ENCODE measurements at regions not wholly inside any gene's neighbourhood (a gene's known extent, or its start where the extent isn't known, plus 50 kb on each side); places are given as distances from the start of the nearest gene placed in this dataset.
"Not testable (repeated sequence)": the region's sequence is repeated elsewhere in the genome, so short reads cannot be mapped to it uniquely, and the experiment has no call there.

DNA sequence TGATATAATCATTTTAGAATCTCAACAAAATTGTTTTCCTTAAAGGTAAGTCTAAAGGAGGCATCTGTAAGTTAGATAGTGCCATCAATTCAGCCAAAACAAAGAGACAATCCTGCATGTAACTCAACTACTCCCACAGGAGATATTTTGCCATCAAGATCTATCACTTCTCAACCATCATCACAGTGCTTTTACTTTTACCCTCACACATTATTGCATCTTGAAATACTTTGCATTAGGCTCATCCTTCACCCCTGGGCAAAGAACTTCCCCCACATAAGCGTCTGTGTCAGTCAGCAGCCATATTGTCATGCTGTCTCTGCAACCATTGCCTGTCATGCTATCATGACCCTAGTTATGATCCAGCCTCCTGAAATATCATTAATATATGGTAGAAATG is 54.9 kb upstream of the NLGN1 start:
- H3K4me1 ChIP-seq (ENCODE audit: control insufficient read depth, insufficient read depth, low read length): no peaks in the 10 kb centered on the region
- no peak overlapping the region for H3K9ac ChIP-seq (ENCODE audit: low read length)
- H3K27me3 ChIP-seq (replicated peaks; ENCODE audit: control insufficient read depth, insufficient read depth, low read length): no peaks in the 10 kb centered on the region
- H3K36me3 ChIP-seq (ENCODE audit: control insufficient read depth, insufficient read depth, low read length, severe bottlenecking): no peaks in the 10 kb centered on the region
- no peak for DNase-seq (ENCODE audit: low read depth)
- H3K9me3 ChIP-seq (ENCODE audit: control insufficient read depth, low read length): no peaks in the 10 kb centered on the region
- no peak overlapping the region for H3K4me3 ChIP-seq (ENCODE audit: low read length)

DNA sequence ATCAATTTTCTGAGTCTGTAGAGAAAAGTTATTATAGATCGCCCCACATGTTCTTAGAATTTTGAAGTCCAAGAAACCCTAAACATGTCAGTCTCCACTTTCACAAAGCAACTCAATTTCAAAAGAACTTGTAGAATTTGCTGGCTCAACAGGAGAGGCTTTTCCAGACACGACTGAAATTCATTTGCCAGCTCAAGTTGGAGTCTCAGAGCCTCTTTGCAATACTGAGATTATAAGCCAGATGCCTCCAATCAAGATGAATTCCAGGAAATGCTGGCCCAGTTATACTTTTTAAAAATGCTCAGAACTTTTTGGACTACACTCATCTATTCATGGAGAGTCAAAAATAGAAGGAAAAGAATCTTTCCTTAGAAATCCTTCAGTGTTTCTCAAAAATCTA is 56.9 kb upstream of the NLGN1 start:
- Histone ChIP-seq H3K36me3 (ENCODE audit: control insufficient read depth, insufficient read depth, low read length, severe bottlenecking) (no peaks in the 10 kb centered on the region), H3K4me3 (ENCODE audit: low read length) (no peak overlapping the region), H3K27me3 (replicated peaks; ENCODE audit: control insufficient read depth, insufficient read depth, low read length) (no peaks in the 10 kb centered on the region), H3K9ac (ENCODE audit: low read length) (no peak overlapping the region), H3K9me3 (ENCODE audit: control insufficient read depth, low read length) (no peaks in the 10 kb centered on the region), H3K4me1 (ENCODE audit: control insufficient read depth, insufficient read depth, low read length) (no peaks in the 10 kb centered on the region)
- no peak for DNase-seq (ENCODE audit: low read depth)

DNA sequence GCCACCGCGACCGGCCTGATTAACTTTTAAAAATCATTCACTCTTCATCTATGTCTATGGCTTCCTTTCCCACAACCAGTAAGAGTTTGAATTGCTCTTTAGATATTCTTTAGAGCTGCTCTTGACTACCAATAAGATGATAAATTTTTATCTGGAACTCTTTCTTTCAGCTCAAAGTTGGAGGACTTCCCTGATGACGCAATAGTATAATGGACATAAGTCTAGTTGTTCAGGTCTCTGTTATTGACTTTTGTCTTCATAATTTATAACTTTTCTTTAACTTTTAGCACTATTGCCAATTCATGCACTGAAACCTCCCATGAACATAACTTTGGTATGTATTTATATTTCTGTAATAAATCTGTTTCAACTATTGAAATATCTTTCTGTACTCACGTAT is 61.3 kb upstream of the NLGN1 start:
- Histone ChIP-seq H3K4me3 (ENCODE audit: low read length) (no peak overlapping the region), H3K27me3 (replicated peaks; ENCODE audit: control insufficient read depth, insufficient read depth, low read length) (no peaks in the 10 kb centered on the region), H3K9me3 (ENCODE audit: control insufficient read depth, low read length) (no peaks in the 10 kb centered on the region), H3K9ac (ENCODE audit: low read length) (no peak overlapping the region), H3K36me3 (ENCODE audit: control insufficient read depth, insufficient read depth, low read length, severe bottlenecking) (no peaks in the 10 kb centered on the region), H3K4me1 (ENCODE audit: control insufficient read depth, insufficient read depth, low read length) (no peaks in the 10 kb centered on the region)
- no peak for DNase-seq (ENCODE audit: low read depth)

DNA sequence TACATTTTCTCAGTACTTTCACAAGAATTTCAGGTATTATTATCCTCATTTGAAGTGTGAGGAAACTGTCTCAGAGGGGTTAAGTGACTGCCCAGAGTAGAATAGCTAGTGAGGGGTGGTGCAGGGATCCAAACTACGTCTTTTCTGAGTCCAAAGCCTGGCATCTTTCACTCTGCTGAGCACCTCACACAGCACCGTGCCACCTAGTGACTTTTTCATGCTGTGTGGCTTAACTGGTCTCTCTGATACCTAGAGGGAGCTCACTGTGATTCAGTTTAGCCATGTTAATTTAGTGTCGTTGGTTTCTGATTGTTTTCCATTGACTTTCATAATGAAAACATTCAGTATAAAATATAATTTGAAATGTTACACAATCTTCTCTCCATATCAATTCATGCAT is 91.4 kb upstream of the NLGN1 start:
- H3K4me3 ChIP-seq (ENCODE audit: low read length): no peak overlapping the region

DNA sequence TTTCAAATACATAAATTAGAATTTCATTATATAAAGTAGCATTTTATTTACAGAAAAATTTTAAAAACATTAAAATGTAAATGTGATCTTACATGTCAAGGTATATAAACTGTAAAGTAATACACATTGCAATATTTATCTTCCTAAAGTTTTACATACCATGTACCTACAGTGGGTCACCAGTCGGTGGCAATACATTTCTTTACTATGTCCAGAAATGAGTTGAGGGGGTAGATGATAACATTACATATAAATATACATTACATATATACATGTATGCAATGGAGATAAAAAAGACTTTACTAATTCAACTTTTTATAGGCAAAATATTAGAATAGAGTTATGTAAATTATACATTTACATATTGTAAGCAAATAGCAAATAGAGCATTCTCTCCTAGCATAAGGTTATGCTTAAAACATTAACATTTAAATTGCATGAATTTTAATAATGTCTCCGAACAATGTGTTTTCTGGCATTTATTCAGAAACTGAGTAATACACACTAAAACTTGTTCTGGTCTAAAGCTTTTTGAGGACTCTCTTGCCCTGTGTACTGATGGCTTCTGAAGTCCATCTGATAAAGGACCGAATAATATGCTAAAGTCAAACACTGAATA is 93.3 kb upstream of the NLGN1 start:
- H3K9me3 ChIP-seq (ENCODE audit: control insufficient read depth, low read length): no peaks in the 10 kb centered on the region
- H3K4me3 ChIP-seq (ENCODE audit: low read length): no peak overlapping the region
- no peaks in the 10 kb centered on the region for H3K36me3 ChIP-seq (ENCODE audit: control insufficient read depth, insufficient read depth, low read length, severe bottlenecking)
- no peaks in the 10 kb centered on the region for H3K4me1 ChIP-seq (ENCODE audit: control insufficient read depth, insufficient read depth, low read length)
- no peaks in the 10 kb centered on the region for H3K27me3 ChIP-seq (replicated peaks; ENCODE audit: control insufficient read depth, insufficient read depth, low read length)
- no peak overlapping the region for H3K9ac ChIP-seq (ENCODE audit: low read length)
- no peak for DNase-seq (ENCODE audit: low read depth)

More for the DNA sequence above, 91.4 kb upstream of the NLGN1 start:
- Histone ChIP-seq H3K9ac (ENCODE audit: low read length) (no peak overlapping the region), H3K36me3 (ENCODE audit: control insufficient read depth, insufficient read depth, low read length, severe bottlenecking) (no peaks in the 10 kb centered on the region), H3K4me1 (ENCODE audit: control insufficient read depth, insufficient read depth, low read length) (no peaks in the 10 kb centered on the region), H3K27me3 (replicated peaks; ENCODE audit: control insufficient read depth, insufficient read depth, low read length) (no peaks in the 10 kb centered on the region), H3K9me3 (ENCODE audit: control insufficient read depth, low read length) (no peaks in the 10 kb centered on the region)
- no peak for DNase-seq (ENCODE audit: low read depth)

DNA sequence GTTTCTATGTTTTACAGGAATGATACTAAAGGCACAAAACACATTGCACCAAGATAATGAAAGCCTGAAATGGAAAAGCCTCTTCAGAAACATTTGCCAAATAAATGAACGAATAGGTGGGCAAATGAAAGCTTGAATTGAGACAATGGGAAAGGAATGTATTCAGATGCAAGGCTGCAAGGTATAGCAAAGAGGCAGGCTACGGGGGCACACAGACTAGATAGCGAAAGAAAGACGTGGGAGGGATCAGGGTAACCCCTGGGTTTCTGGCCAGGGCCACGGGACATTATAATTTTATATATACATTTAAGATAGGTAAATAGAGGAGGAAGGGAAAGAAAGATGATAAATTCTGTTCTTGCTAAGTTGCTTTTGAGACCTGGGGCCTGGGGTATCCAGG is 95.9 kb upstream of the NLGN1 start:
- H3K27me3 ChIP-seq (replicated peaks; ENCODE audit: control insufficient read depth, insufficient read depth, low read length): no peaks in the 10 kb centered on the region
- no peak overlapping the region for H3K9ac ChIP-seq (ENCODE audit: low read length)
- H3K9me3 ChIP-seq (ENCODE audit: control insufficient read depth, low read length): no peaks in the 10 kb centered on the region
- H3K4me1 ChIP-seq (ENCODE audit: control insufficient read depth, insufficient read depth, low read length): no peaks in the 10 kb centered on the region
- no peak overlapping the region for H3K4me3 ChIP-seq (ENCODE audit: low read length)
- no peaks in the 10 kb centered on the region for H3K36me3 ChIP-seq (ENCODE audit: control insufficient read depth, insufficient read depth, low read length, severe bottlenecking)
- DNase-seq (ENCODE audit: low read depth): no peak

DNA sequence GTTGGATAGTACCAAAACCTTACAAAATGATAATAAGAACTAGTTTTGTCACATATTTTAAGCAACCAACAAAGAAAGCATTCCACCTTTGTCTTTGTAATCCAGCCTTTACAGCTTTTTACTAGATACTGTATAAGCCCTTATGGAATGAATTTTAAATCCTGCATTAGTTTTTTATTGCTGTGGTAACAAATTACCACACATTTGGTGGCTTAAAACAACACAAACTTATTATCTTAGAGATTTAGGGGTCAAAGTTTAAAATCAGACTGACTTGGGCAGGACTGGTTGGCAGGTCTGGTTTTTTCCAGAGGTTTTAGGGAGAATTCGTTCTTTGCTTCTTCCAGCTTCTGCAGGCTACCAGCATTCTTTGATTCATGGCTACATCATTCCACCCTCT is 108.5 kb upstream of the NLGN1 start:
- H3K27me3 ChIP-seq (replicated peaks; ENCODE audit: control insufficient read depth, insufficient read depth, low read length): no peaks in the 10 kb centered on the region
- no peaks in the 10 kb centered on the region for H3K4me1 ChIP-seq (ENCODE audit: control insufficient read depth, insufficient read depth, low read length)
- H3K9ac ChIP-seq (ENCODE audit: low read length): no peak overlapping the region
- H3K4me3 ChIP-seq (ENCODE audit: low read length): no peak overlapping the region
- no peaks in the 10 kb centered on the region for H3K9me3 ChIP-seq (ENCODE audit: control insufficient read depth, low read length)
- DNase-seq (ENCODE audit: low read depth): no peak
- no peaks in the 10 kb centered on the region for H3K36me3 ChIP-seq (ENCODE audit: control insufficient read depth, insufficient read depth, low read length, severe bottlenecking)

DNA sequence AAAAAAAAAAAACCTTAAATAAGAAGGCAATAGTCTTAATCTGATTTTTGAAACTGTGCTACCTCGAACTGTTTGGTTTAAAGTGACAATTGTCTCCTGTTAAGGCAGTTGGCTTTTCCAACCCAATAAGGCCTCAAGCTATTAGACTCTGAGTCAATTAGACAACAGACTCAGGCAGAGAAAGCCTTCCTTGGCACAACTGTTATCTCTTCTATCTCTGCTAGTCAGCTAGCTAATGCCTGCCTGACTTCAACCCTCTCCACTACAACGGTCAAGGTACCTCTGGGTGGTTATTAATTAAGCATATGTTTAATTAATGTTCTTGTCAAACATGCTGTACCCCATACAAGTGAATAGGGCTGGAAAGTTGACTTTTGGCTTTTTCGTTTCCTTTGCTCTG is 110.2 kb upstream of the NLGN1 start:
- H3K4me1 ChIP-seq (ENCODE audit: control insufficient read depth, insufficient read depth, low read length): no peaks in the 10 kb centered on the region
- DNase-seq (ENCODE audit: low read depth): no peak

DNA sequence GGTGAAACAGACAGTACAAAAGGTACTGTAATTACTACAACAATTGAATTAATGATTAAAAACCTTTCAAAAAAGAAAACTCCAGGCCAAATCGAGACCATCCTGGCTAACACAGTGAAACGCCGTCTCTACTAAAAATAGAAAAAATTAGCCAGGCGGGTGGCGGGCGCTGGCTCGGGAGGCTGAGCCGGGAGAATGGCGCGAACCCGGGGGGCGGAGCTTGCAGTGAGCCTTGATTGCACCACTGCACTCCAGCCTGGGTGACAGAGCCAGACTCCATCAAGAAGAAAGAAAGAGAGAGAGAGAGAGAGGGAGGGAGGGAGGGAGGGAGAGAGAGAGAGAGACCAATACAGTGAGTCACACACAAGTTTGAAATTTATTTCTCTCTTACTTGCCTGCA is 111.0 kb upstream of the NLGN1 start:
- not testable (repeated sequence) for H3K9me3 ChIP-seq (ENCODE audit: control insufficient read depth, low read length); DNase-seq (ENCODE audit: low read depth)

More for the DNA sequence above, 110.2 kb upstream of the NLGN1 start:
- Histone ChIP-seq H3K27me3 (replicated peaks; ENCODE audit: control insufficient read depth, insufficient read depth, low read length) (no peaks in the 10 kb centered on the region), H3K9ac (ENCODE audit: low read length) (no peak overlapping the region), H3K9me3 (ENCODE audit: control insufficient read depth, low read length) (no peaks in the 10 kb centered on the region), H3K4me3 (ENCODE audit: low read length) (no peak overlapping the region), H3K36me3 (ENCODE audit: control insufficient read depth, insufficient read depth, low read length, severe bottlenecking) (no peaks in the 10 kb centered on the region)

DNA sequence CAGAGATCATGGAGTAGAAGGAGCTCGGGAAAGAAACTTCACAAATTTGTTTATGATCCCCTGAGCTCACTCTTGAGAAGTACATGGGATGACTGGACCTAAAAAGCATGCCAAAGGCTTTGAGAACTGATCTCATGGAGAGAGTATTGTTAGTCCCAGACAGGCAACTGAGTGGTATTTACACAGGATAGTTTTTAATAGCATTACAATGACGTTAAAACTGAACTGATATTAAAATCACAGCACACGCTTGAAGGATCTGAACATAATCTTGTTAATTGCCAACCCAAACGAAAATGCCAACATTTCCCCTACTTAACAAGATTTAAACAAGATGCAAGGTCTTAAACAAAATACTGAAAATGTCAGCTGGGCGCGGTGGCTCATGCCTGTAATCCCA is 113.2 kb upstream of the NLGN1 start:
- no peak for DNase-seq (ENCODE audit: low read depth)
- H3K36me3 ChIP-seq (ENCODE audit: control insufficient read depth, insufficient read depth, low read length, severe bottlenecking): no peaks in the 10 kb centered on the region
- no peak overlapping the region for H3K4me3 ChIP-seq (ENCODE audit: low read length)
- no peaks in the 10 kb centered on the region for H3K9me3 ChIP-seq (ENCODE audit: control insufficient read depth, low read length)
- H3K27me3 ChIP-seq (replicated peaks; ENCODE audit: control insufficient read depth, insufficient read depth, low read length): no peaks in the 10 kb centered on the region
- H3K9ac ChIP-seq (ENCODE audit: low read length): no peak overlapping the region
- no peaks in the 10 kb centered on the region for H3K4me1 ChIP-seq (ENCODE audit: control insufficient read depth, insufficient read depth, low read length)

More for the DNA sequence above, 111.0 kb upstream of the NLGN1 start:
- H3K9ac ChIP-seq (ENCODE audit: low read length); H3K36me3 ChIP-seq (ENCODE audit: control insufficient read depth, insufficient read depth, low read length, severe bottlenecking); H3K4me3 ChIP-seq (ENCODE audit: low read length); H3K27me3 ChIP-seq (replicated peaks; ENCODE audit: control insufficient read depth, insufficient read depth, low read length); H3K4me1 ChIP-seq (ENCODE audit: control insufficient read depth, insufficient read depth, low read length): not testable (repeated sequence)

DNA sequence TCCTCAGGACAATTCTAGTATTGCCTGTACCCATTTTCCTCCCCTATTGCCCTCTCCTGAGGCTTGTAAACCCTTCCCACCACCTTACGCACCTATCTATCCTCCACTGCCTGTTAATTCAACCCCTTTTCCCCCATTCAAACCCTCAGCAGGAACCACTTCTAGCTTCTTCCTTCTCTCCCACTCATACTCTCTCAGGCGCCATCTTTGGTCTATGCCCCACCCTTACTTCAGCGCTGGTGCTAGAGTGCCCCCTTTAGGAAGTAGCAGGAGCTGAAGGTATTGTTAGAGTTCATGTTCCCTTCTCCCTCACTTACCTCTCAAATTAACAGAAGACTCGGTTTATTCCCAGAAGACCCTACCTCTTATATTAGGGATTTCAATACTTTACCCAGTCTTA is 121.8 kb upstream of the NLGN1 start:
- Histone ChIP-seq H3K9ac (ENCODE audit: low read length) (no peak overlapping the region), H3K27me3 (replicated peaks; ENCODE audit: control insufficient read depth, insufficient read depth, low read length) (no peaks in the 10 kb centered on the region), H3K36me3 (ENCODE audit: control insufficient read depth, insufficient read depth, low read length, severe bottlenecking) (no peaks in the 10 kb centered on the region), H3K4me1 (ENCODE audit: control insufficient read depth, insufficient read depth, low read length) (no peaks in the 10 kb centered on the region), H3K4me3 (ENCODE audit: low read length) (no peak overlapping the region), H3K9me3 (ENCODE audit: control insufficient read depth, low read length) (no peaks in the 10 kb centered on the region)
- DNase-seq (ENCODE audit: low read depth): no peak

DNA sequence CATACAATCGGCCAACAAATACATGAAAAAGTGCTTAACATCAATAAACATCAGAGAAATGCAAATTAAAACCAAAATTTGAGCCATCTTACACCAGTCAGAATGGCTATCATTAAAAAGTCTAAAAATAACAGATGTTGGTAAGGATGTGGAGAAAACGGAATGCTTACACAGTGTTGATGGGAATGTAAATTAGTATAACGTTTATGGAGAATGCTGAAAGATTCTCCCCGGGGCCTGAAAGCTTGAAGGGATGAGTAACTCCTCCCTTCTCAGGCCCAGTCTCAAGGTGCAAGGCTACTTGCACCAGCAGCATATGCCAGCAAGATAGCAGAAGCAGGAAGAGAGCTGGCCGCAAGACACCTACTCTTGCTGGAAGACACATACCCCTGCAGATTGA is 123.7 kb upstream of the NLGN1 start:
- Histone ChIP-seq H3K36me3 (ENCODE audit: control insufficient read depth, insufficient read depth, low read length, severe bottlenecking) (no peaks in the 10 kb centered on the region), H3K27me3 (replicated peaks; ENCODE audit: control insufficient read depth, insufficient read depth, low read length) (no peaks in the 10 kb centered on the region), H3K9me3 (ENCODE audit: control insufficient read depth, low read length) (no peaks in the 10 kb centered on the region), H3K4me3 (ENCODE audit: low read length) (no peak overlapping the region), H3K9ac (ENCODE audit: low read length) (no peak overlapping the region), H3K4me1 (ENCODE audit: control insufficient read depth, insufficient read depth, low read length) (no peaks in the 10 kb centered on the region)
- no peak for DNase-seq (ENCODE audit: low read depth)

Data from adipocyte (in vitro differentiated cells).